Epithelial cell of proximal tubule (primary cell): ENCODE measurements at regions not wholly inside any gene's neighbourhood (a gene's known extent, or its start where the extent isn't known, plus 50 kb on each side); places are given as distances from the start of the nearest gene placed in this dataset.
"Not testable (repeated sequence)": the region's sequence is repeated elsewhere in the genome, so short reads cannot be mapped to it uniquely, and the experiment has no call there.

Experiments
- DNase-seq: peaks from one replicate; pipeline ENCODE4 v3.0.0-alpha.2; 2011; ENCODE audit warnings: low read depth
- H3K4me3 ChIP-seq: 2 replicates; pipeline ENCODE4 v1.5.1; 2011; ENCODE audit warnings: low read depth, mild to moderate bottlenecking, low read length
- TF ChIP-seq, protein P1 (sequence below): conservative IDR thresholded peaks from 2 replicates; pipeline ENCODE4 v1.5.1; 2012; ENCODE audit warnings: low read depth, mild to moderate bottlenecking, low read length

DNA sequence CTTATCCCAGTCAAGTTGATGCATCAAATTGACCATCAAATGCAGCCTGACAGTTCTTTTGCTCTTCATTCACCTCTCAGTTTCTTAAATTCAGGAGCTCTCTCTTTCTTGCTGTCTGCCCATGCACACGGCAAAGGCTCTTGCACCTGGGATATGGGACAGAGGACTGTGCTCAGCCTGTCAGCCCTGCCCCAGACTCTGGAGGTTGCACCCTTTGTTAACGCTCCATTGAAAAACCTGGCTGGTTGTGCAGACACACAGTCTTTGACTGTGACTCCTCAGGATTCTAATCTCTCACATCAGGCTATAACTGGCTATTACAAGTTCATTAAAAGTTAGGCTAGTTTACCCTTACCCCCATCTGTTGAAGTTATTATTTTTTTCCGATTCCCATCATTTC lies 1032.5 kb downstream of the SOCS6 start:
- TF ChIP-seq, protein P1, sequence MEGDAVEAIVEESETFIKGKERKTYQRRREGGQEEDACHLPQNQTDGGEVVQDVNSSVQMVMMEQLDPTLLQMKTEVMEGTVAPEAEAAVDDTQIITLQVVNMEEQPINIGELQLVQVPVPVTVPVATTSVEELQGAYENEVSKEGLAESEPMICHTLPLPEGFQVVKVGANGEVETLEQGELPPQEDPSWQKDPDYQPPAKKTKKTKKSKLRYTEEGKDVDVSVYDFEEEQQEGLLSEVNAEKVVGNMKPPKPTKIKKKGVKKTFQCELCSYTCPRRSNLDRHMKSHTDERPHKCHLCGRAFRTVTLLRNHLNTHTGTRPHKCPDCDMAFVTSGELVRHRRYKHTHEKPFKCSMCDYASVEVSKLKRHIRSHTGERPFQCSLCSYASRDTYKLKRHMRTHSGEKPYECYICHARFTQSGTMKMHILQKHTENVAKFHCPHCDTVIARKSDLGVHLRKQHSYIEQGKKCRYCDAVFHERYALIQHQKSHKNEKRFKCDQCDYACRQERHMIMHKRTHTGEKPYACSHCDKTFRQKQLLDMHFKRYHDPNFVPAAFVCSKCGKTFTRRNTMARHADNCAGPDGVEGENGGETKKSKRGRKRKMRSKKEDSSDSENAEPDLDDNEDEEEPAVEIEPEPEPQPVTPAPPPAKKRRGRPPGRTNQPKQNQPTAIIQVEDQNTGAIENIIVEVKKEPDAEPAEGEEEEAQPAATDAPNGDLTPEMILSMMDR: no peak
- no peak overlapping the region for H3K4me3 ChIP-seq
- no peak for DNase-seq

DNA sequence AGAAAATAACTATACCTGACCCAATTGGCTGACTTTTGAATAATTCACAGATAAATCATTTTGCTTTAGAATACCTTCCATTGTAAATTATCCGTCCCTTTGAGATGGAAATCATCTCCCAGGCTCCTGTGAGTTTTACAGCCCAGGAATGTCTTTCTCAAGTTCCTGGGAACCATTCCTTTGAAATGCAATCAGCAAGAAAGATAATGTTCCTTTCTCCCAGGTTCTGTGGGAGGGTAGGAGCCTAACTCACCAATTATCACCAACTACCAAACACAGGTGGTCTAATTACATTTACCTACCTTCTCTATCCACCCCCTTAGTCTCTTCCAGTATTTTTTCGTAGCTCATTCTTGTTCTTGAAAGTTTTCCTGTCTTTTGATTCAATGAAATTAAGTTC lies 1016.0 kb downstream of the SOCS6 start:
- no peak for DNase-seq
- no peak overlapping the region for H3K4me3 ChIP-seq
- TF ChIP-seq, protein P1: no peak

DNA sequence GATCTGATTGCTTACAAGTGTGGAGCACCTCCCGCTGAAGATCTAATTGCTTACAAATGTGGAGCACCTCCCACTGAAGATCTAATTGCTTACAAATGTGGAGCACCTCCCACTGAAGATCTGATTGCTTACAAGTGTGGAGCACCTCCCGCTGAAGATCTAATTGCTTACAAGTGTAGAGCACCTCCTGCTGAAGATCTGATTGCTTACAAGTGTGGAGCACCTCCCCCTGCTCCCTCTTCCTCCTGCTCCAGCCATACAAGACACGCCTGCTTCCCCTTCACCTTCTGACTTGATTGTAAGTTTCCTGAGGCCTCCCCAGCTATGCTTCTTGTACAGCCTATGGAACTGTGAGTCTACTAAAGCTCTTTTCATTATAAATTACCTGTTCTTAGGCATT lies 1014.9 kb downstream of the SOCS6 start:
- DNase-seq, H3K4me3 ChIP-seq: not testable (repeated sequence)

DNA sequence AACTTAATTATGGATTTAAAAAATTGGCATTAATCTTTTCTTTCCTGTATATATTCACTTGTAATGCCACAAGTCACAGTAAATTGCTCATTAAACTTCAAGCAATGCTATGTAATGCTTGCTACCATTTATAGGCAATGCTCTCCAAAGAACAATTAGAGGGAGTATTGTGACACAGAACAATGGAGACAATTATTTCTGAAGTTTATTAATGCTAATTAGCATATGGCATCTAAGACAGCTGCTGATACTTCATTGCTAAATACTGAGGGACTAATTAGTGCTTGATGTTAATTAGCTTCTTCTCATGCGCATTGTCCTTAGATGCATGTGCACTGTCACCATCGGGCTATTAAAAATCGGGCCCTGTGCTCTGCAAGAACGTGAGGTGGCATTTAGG lies 1012.8 kb downstream of the SOCS6 start:
- H3K4me3 ChIP-seq: no peak overlapping the region

DNA sequence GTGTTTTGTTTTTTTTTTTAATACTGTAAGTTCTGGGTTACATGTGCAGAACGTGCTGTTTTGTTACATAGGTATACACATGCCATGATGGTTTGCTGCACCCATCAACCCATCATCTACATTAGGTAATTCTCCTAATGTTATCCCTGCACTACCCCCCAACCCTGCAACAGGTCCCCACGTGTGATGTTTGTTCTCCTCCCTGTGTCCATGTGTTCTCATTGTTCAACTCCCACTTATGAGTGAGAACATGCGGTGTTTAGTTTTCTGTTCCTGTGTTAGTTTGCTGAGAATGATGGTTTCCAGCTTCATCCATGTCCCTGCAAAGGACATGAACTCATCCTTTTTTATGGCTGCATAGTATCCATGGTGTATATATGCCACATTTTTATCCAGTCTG lies 1005.4 kb downstream of the SOCS6 start:
- not testable (repeated sequence) for H3K4me3 ChIP-seq, DNase-seq

More for the DNA sequence above, 1012.8 kb downstream of the SOCS6 start:
- TF ChIP-seq, protein P1: no peak
- no peak for DNase-seq

DNA sequence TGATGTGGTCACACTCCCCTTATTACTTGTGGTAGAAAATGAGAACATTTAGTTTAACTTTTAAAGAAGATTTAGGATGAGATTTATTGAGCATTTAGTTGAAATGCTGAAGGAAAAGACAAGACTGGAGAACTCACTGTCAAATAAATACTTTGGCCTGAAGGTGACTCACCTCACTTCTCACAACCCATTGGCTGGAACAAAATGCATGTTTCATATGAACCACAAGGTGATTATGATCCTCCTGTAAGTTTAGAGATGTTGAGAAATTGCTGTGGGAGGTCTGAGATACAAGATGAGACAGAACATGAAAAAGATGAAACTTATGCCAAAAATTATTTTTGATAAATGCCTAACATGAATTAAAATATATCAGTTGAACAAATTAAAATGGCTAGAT lies 1004.5 kb downstream of the SOCS6 start:
- TF ChIP-seq, protein P1: no peak
- no peak for DNase-seq
- no peak overlapping the region for H3K4me3 ChIP-seq

DNA sequence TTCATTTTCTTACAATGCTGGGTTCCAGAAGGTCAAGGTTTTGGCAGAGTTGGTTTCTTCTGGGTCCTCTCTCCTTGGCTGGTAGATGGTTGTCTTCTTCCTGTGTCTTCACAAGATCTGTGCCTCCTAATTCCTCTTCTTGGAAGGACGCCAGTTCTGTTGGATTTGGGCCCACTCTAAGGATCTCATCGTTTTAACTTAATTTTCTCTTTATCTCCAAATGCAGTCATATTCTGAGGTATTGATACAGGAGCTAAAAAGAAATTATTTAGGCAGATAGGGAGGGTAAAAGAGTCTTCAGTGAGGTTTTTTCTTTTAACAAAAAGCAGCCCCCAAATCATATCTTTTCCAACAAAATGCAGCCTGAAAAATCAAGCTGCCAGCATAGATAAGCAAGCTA lies 998.4 kb downstream of the SOCS6 start:
- no peak for DNase-seq

DNA sequence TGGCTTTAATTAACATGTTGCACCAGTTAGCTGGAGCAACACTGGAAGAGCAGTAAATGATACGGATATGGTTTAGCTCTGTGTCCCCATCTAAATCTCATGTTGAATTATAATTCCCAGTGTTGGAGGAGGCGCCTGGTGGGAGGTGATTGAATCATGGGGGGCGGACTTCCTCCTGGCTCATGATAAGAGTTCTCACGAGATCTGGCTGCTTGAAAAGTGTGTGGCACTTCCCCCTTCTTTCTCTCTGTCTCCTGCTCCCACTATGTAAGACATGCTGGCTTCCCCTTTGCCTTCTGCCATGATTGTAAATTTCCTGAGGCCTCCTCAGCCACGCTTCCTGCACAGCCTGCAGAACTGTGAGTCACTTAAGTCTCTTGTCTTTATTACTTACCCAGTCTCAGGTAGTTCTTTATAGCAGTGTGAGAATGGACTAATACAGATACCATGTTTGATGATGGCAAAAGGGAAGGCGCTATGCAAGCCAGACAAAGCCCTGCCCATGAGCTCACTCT lies 963.6 kb downstream of the SOCS6 start:
- H3K4me3 ChIP-seq: no peak overlapping the region
- TF ChIP-seq, protein P1: no peak
- DNase-seq: no peak

More for the DNA sequence above, 998.4 kb downstream of the SOCS6 start:
- H3K4me3 ChIP-seq: no peak overlapping the region
- TF ChIP-seq, protein P1: no peak
